Non-pigmented ciliary epithelial cell (primary cell): ENCODE measurements at regions not wholly inside any gene's neighbourhood (a gene's known extent, or its start where the extent isn't known, plus 50 kb on each side); places are given as distances from the start of the nearest gene placed in this dataset.
A peak's percentile ranks its signal among the peaks of the same experiment; 100 is the strongest.

ENCODE experiments used
- DNase-seq: peaks from one replicate; pipeline ENCODE4 v3.0.0-alpha.2; 2010; ENCODE audit warnings: low read depth

DNA sequence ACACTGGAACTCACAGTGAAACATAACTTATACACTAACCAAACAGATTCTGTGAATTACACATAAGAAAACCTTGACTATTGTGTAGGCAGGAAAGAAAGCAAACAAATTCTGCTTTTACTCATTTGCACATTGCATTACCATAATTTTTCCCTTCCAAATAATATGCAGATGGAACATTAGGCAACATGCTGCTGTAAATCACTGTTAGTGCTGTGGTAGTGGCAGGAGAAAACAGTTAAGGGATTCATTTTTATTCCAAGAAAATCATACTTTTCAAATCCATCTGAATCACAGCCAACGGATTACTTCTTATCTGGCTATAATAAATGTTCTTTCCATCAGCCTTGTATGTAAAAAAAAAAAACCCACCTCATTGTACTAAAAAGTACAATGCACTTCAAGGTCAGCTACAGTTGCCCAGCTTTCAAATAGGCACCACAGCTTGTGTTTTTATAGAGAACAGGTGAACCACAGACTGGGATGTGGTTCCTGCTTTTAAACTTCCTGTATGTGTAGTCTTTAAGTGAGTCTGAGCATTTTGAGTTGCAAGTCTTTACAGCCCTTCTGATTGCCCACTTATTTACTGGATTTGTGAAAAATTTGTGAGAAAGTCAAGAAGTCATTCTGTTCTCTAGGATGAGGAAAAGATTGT is 590.0 kb upstream of the SEMA3D start:
- DNase-seq: no peak

DNA sequence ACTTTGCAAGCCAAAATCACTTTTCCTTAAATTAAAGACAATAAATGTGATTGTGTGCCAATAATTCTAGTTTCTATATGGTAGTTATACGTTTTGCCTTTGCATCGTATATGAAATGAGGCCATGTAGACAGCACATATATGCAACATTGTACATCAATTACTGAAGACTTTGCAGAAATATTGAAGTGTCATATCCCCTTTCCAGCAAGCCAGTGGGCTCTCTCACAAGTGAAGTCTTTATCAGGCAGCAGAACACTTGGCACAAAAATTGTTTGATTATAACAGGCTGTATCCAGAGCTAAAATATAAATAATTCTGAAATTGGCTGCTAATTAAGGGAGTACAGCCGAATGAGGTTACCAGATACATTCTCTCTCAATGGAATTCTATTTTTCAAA is 588.6 kb upstream of the SEMA3D start:
- DNase-seq: no peak

DNA sequence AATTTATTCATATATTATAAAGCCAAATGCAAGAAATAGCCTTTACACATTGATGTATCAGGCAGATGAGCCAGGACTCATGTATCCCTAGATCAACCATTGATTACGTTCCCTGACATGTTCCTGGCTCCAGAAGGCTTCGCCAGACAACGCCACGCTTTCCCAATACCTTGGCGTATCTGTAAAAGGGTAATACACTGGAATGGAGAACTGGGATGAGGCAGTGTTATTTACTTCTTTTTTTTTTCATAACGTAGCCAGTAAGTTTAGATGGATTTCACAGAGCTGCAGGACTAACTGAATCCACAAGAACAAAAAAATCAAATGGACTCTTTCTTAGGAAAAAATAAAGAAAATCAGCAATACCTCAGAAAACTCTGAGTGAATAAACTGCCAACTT is 588.1 kb upstream of the SEMA3D start:
- DNase-seq: no peak

- peak; percentile 48 for DNase-seq
These were observed 586.4 kb upstream of the SEMA3D start for GRCh38 chr7:85773116-85773728.

GRCh38 chr7:85771516-85771915 is 584.7 kb upstream of the SEMA3D start:
- DNase-seq: no peak

DNA sequence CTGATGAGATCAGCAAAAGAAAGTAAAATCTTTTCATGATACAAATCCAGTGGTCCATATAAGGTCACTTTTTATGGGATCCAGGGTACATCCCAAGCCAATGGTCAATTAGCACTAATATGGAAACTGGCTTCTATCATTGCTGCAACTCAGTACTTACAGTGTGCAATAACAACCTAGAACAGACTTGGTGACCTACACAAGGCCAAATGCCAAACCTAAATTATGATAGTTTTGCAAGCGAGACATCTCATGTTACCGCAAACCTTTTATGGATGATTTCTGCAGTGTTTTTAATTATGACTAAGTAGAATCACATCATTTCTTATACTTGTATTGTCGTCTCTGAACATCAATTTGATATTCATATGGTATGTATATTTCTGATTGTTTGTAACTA is 583.5 kb upstream of the SEMA3D start:
- DNase-seq: no peak

- no peak for DNase-seq
These were observed 578.9 kb upstream of the SEMA3D start for GRCh38 chr7:85765698-85766298.

DNA sequence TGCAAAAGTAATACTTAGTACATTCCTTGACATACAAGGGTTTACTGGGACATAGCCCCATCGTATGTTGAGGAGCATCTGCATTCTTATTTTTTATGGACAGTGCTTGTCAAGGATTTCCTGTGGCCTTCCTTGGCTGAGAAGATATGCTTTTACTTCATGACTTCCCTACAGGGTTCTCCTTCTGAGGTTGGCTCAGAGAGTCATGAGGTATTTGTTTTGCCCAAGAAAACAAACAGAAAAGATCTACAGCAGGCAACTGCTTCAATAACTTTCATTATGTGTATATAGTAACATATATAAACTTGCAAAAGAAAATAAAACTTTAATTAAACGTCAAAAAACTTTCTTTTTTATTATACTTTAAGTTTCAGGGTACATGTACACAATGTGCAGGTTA is 577.2 kb upstream of the SEMA3D start:
- no peak for DNase-seq

DNA sequence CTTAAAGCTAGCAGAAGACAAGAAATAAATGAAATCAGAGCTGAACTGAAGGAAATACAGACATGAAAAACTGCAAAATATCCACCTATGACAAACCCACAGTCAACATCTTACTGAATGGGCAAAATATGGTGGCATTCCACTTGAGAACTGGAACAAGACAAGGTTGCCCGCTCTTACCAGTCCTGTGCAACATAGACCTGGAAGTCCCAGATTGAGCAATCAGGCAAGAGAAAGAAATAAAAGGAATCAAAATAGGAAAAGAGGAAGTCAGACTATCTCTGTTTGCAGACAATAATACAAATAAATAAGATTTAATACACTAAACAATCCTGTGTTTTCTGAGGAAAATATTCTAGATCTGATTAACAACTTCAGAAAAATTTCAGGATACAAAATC is 570.5 kb upstream of the SEMA3D start:
- no peak for DNase-seq

- no peak for DNase-seq
These were observed 563.6 kb upstream of the SEMA3D start for GRCh38 chr7:85750454-85750949.

DNA sequence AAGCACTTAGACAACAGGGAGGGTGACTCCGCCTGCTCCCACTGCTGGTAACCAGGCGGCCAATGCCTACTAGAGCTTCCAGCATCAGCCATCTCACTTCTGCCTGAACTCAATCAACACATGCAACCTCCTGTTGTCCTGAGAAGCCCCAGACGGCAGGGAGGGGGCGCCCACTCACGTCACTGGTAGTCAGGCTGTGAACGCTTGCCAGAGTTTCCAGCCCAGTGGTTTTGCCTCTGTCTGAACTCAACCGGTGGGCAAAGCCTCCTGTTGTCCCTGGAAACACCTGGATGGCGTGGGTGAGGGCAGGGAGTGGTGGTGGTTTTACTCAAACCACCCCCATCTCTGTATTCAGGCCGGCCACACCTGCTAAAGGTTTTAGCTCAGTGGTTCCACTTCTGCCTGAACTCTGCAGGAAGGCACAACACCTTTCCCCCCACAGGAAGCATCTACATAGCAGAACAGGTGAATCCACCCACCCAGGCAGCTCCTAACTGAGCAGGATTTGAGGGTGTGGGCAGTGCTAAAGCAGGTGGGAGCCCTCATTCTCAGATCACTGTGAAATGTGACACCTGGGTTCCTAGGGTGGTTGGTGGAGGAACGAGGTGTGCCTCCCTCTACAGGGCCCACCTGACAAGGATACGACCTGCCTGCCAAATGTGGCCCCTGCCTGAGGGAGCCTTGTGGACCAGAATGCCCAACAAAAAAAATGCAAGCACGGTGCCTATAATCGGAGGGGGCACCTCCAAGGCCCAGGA is 563.0 kb upstream of the SEMA3D start:
- no peak for DNase-seq

DNA sequence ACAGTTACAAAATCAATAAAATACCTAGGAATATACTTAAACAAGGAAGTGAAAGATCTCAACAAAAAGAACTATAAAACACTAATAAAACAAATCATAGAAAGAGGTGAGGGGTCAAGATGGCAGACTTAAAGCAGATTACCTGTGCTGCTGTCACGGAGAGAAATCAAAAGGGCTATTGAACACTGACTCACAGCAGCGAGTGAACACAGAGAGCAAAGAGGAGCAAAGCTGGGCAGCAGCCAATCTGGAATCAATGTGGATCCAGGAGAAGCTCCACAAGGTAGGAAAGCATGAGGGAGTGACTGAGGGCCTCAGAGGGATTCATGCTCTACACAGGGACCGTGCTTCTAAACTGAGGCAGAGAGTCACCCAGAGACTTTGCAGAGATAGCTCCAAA is 562.0 kb upstream of the SEMA3D start:
- no peak for DNase-seq

DNA sequence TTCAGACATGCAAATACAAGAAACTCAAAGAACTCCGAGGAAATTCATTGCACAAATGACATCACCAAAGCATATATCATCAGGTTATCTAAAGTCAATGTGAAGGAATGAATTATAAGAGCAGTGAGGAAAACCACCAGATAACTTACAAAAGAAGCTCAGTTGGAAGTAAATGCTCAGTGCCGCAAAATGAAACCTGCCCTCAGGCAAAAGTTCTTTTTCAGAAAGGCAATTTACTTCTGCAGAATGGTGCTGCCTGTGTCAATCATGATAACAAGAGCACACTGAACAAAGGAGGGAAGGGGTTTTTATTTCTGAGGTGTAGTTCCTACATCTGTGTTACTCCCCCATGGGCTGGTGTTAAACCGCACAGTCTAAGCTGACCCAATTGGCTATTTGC is 550.6 kb upstream of the SEMA3D start:
- no peak for DNase-seq

- DNase-seq: no peak
These were observed 549.2 kb upstream of the SEMA3D start for GRCh38 chr7:85736085-85736484.

DNA sequence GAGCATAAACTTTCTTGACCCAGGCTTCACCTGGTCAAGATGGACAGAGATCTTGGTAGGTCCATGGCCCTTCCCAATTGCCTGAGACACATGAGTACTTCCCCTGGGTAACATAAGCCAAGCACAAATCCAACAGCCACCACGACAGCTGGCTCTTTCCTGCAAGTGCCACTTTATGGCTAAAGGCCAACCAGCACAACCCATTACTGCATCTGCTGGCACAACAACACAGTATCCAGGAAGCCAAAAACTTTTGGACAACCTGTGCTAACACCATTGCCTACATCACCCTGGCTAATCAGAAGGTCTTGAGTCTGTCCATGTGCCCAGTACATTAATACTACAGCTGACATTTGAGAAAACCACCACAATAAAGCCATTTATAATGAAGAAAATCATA is 548.0 kb upstream of the SEMA3D start:
- DNase-seq: no peak

DNA sequence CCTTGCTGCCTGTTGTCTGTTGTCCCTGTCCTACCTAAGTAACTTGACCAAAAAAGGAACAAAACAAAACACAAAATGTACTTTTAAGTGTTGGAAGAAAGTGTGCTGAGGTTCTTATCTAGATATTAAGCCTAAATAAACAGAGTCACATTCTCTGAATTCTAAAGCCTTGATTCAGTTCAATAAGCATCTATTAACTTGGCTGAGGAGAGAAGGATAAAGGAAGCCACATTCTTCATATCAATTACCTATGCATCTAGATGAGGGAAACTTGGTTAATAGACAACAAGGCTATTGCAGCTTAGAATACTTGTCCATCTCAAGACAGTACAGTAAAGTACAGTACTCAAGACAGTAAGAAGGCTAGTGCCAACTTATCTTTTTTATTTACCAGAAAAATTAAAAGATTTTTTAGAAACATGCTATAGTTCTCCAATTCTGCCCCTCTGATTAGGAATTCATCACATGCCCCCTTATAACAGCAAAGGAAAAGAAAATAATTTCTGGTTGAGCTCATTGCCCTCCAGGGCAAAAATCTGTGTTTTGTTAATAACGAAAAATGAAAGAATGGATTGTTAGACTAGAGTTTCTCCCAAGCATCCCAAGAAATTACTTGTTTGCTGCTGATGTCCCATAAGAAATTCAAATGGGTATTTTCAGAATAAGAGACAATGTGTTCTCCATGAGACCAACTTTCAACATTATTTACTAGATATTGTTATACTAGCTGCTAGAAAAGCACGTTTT is 546.5 kb upstream of the SEMA3D start:
- no peak for DNase-seq

- DNase-seq: no peak
These were observed 543.2 kb upstream of the SEMA3D start for GRCh38 chr7:85730012-85730411.

- DNase-seq: no peak
These were observed 538.2 kb upstream of the SEMA3D start for GRCh38 chr7:85725026-85725425.

- DNase-seq: no peak
These were observed 533.4 kb upstream of the SEMA3D start for GRCh38 chr7:85719981-85720953.

DNA sequence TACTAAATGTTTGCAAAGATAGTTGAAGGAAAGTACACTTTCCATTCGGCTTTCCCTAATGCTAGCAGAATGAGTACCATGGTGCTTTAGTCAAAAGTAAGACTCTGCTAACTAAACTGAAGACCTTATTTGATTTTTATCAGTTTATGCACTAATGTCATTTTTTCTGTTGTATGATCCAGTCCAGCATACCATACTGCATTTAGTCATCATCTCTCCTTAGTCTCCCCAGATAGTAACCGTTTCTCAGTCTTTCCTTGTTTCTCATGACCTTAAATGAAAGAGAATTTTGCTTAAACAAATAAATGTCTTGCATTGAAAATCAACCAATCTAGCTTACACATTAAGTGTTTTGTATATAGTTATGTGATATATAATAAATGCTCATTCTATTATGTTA is 529.5 kb upstream of the SEMA3D start:
- no peak for DNase-seq

DNA sequence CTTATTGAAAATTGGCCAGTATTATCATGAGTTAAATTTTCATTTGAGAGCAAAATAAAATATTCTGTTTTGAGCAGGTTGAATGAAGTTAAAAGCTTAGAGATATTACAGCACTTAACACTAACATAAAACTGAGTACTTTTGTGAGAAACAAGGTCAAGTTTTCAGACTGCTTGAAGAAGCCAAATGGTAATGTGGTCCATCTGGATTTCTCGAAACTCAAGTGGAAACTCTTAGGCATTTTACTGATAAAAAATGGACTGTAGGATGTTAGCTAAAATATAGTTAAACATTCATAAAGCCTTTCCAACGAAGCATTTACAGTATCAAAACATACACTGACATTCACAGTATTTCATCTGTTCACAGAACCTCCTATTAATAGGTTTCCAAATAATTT is 528.1 kb upstream of the SEMA3D start:
- DNase-seq: no peak
